ENCODE measurements at regions not wholly inside any gene's neighbourhood (a gene's known extent, or its start where the extent isn't known, plus 50 kb on each side); places are given as distances from the start of the nearest gene placed in this dataset.
A peak's percentile ranks its signal among the peaks of the same experiment; 100 is the strongest.

- WGBS, 5 donors: 87 to 100% (median 93%) methylated on average over 4 of the region's 4 CpGs
- no peaks in the 10 kb centered on the region for H3K36me3 ChIP-seq
- peaks cover 0 to 2% (median 0%) of the 10 kb centered on the region in 8 donors for H3K9me3 ChIP-seq
- intact Hi-C loops (cut with DNase I; ENCODE audit: low total_unique reads): no loop called here
- H3K27ac ChIP-seq: no peak overlapping the region
- TF ChIP-seq, protein P1, sequence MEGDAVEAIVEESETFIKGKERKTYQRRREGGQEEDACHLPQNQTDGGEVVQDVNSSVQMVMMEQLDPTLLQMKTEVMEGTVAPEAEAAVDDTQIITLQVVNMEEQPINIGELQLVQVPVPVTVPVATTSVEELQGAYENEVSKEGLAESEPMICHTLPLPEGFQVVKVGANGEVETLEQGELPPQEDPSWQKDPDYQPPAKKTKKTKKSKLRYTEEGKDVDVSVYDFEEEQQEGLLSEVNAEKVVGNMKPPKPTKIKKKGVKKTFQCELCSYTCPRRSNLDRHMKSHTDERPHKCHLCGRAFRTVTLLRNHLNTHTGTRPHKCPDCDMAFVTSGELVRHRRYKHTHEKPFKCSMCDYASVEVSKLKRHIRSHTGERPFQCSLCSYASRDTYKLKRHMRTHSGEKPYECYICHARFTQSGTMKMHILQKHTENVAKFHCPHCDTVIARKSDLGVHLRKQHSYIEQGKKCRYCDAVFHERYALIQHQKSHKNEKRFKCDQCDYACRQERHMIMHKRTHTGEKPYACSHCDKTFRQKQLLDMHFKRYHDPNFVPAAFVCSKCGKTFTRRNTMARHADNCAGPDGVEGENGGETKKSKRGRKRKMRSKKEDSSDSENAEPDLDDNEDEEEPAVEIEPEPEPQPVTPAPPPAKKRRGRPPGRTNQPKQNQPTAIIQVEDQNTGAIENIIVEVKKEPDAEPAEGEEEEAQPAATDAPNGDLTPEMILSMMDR (IDR thresholded peaks at IDR 0.05 in 8 of 11, conservative IDR thresholded peaks at IDR 0.05 in 3 of 11): no peak
- TF ChIP-seq POLR2AphosphoS5 (IDR thresholded peaks at IDR 0.05) (no peak), POLR2A (IDR thresholded peaks at IDR 0.05) (no peak)
- H3K27me3 ChIP-seq (replicated peaks in 1 of 7): peaks cover 0 to 22% (median 0%) of the 10 kb centered on the region in 7 donors
- no peak for DNase-seq
- peaks cover 5 to 37% (median 23%) of the 10 kb centered on the region in 6 donors for H3K4me1 ChIP-seq
- no peak overlapping the region for H3K4me3 ChIP-seq
Observed at GRCh38 chr11:69413993-69414392, 67.5 kb upstream of the LINC01488 start.

DNA sequence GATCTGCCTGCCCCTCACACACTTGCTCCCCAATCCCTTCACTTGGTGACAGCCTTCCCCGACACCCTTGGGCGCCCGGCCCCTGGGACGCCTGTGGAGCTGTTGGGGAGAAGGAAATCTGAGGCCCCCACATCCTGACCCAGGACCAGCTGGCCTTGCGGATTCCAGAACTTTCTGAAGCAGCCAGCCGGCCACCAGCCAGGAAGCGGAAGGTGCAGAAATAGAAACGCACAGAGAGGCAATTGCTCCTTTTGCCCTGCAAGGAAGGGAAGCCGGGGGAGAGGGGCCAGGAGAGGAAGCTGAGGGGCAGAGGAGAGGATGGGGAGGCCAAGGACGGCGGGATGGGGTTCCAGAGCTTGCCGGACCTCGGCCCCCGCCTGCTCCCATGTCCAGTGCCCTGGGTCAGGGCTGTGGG lies 66.7 kb upstream of the LINC01488 start:
- WGBS, 5 donors: 34 to 58% (median 39%) methylated on average over 14 of the region's 14 CpGs
- Histone ChIP-seq H3K36me3 (no peaks in the 10 kb centered on the region), H3K27ac (peak overlapping the region in 1 of 8 donors; percentile 19), H3K9me3 (peaks cover 0 to 2% (median 0%) of the 10 kb centered on the region in 8 donors), H3K4me1 (peaks cover 5 to 37% (median 23%) of the 10 kb centered on the region in 6 donors), H3K27me3 (replicated peaks in 1 of 7) (peaks cover 0 to 14% (median 0%) of the 10 kb centered on the region in 7 donors), H3K4me3 (no peak overlapping the region)
- peak; percentile 71 for DNase-seq
- intact Hi-C loops (cut with DNase I; ENCODE audit: low total_unique reads): no loop called here
- TF ChIP-seq POLR2AphosphoS5 (IDR thresholded peaks at IDR 0.05) (peak in 1 of 3 donors; percentile 19), POLR2A (IDR thresholded peaks at IDR 0.05) (no peak)
- TF ChIP-seq, protein P1 (IDR thresholded peaks at IDR 0.05 in 8 of 11, conservative IDR thresholded peaks at IDR 0.05 in 3 of 11): no peak

GRCh38 chr11:69415411-69416142 lies 65.9 kb upstream of the LINC01488 start:
- Histone ChIP-seq H3K9me3 (peaks cover 0 to 2% (median 0%) of the 10 kb centered on the region in 8 donors), H3K4me1 (peaks cover 5 to 38% (median 23%) of the 10 kb centered on the region in 6 donors), H3K36me3 (no peaks in the 10 kb centered on the region), H3K27ac (peak overlapping the region in 1 of 8 donors; percentile 19), H3K4me3 (no peak overlapping the region), H3K27me3 (replicated peaks in 1 of 7) (peaks cover 0 to 10% (median 0%) of the 10 kb centered on the region in 7 donors)
- peak; percentile 57 for DNase-seq
- 65 to 75% (median 73%) methylated on average over 4 to 12 of the region's 12 CpGs for WGBS, 5 donors
- intact Hi-C loops (cut with DNase I; ENCODE audit: low total_unique reads): no loop called here
- TF ChIP-seq POLR2AphosphoS5 (IDR thresholded peaks at IDR 0.05) (no peak), POLR2A (IDR thresholded peaks at IDR 0.05) (no peak)
- TF ChIP-seq, protein P1 (IDR thresholded peaks at IDR 0.05 in 8 of 11, conservative IDR thresholded peaks at IDR 0.05 in 3 of 11): no peak

DNA sequence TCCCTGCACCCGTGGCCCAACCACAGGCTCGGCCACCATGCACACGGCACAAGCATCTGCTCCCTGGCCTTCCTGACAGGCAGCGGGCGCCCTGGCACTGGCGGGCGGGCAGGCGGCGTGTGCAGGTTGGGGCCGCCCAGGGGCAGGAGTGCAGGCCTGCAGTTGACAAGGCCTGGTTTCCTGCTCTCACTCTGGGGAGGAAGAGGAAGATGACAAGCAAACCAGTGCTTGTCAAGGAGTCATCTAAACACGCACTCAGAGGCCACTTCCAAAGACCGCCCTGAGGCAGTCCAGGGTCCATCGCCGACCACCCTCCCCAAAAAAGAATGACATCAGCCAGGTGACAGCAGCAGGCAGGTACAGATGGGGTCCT lies 65.3 kb upstream of the LINC01488 start:
- Histone ChIP-seq H3K27me3 (replicated peaks in 1 of 7) (peaks cover 0 to 8% (median 0%) of the 10 kb centered on the region in 7 donors), H3K4me3 (no peak overlapping the region), H3K27ac (peak overlapping the region in 1 of 8 donors; percentile 14), H3K9me3 (peaks cover 0 to 2% (median 0%) of the 10 kb centered on the region in 8 donors), H3K4me1 (peaks cover 5 to 38% (median 23%) of the 10 kb centered on the region in 6 donors), H3K36me3 (no peaks in the 10 kb centered on the region)
- TF ChIP-seq POLR2AphosphoS5 (IDR thresholded peaks at IDR 0.05): peak in 2 of 3 donors; percentile 59 to 66
- TF ChIP-seq, protein P1 (IDR thresholded peaks at IDR 0.05 in 8 of 11, conservative IDR thresholded peaks at IDR 0.05 in 3 of 11): peak in 3 of 11 experiments; percentile 10 to 19 (median 18)
- TF ChIP-seq POLR2A (IDR thresholded peaks at IDR 0.05): no peak
- peak; percentile 75 for DNase-seq
- 24 to 42% (median 33%) methylated on average over 8 to 14 of the region's 14 CpGs for WGBS, 5 donors
- intact Hi-C loops (cut with DNase I; ENCODE audit: low total_unique reads): no loop called here

Data from spleen (tissue), 11 donors.